ENCODE measurements at regions not wholly inside any gene's neighbourhood (a gene's known extent, or its start where the extent isn't known, plus 50 kb on each side); places are given as distances from the start of the nearest gene placed in this dataset.

GRCh38 chr5:5649641-5650040 is 227.2 kb downstream of the ICE1 start:
- Histone ChIP-seq H3K36me3 (ENCODE audit: control insufficient read depth in 3 of 3, insufficient read depth in 3 of 3, low read length in 3 of 3) (no peaks in the 10 kb centered on the region), H3K9me3 (ENCODE audit: control insufficient read depth in 3 of 3, low read length in 3 of 3) (no peaks in the 10 kb centered on the region)

GRCh38 chr5:5648694-5649093 is 226.2 kb downstream of the ICE1 start:
- no peaks in the 10 kb centered on the region for H3K36me3 ChIP-seq (ENCODE audit: control insufficient read depth in 3 of 3, insufficient read depth in 3 of 3, low read length in 3 of 3)
- H3K9me3 ChIP-seq (ENCODE audit: control insufficient read depth in 3 of 3, low read length in 3 of 3): no peaks in the 10 kb centered on the region
- no peak overlapping the region for H3K9ac ChIP-seq (ENCODE audit: low read depth in 1 of 3, low read length in 3 of 3)
- H3K4me3 ChIP-seq (ENCODE audit: low read length in 3 of 3): no peak overlapping the region
- no peak overlapping the region for H3K27ac ChIP-seq (ENCODE audit: low read depth, low read length)
- no peaks in the 10 kb centered on the region for H3K27me3 ChIP-seq (ENCODE audit: control insufficient read depth in 3 of 3, insufficient read depth in 3 of 3, low read length in 3 of 3)
- H3K4me1 ChIP-seq (ENCODE audit: control insufficient read depth in 3 of 3, insufficient read depth in 3 of 3, low read length in 3 of 3): peaks cover 11 to 24% (median 22%) of the 10 kb centered on the region in 3 donors

More at GRCh38 chr5:5649641-5650040, 227.2 kb downstream of the ICE1 start:
- Histone ChIP-seq H3K27me3 (ENCODE audit: control insufficient read depth in 3 of 3, insufficient read depth in 3 of 3, low read length in 3 of 3) (no peaks in the 10 kb centered on the region), H3K4me1 (ENCODE audit: control insufficient read depth in 3 of 3, insufficient read depth in 3 of 3, low read length in 3 of 3) (peaks cover 2 to 16% (median 13%) of the 10 kb centered on the region in 3 donors), H3K4me3 (ENCODE audit: low read length in 3 of 3) (no peak overlapping the region), H3K9ac (ENCODE audit: low read depth in 1 of 3, low read length in 3 of 3) (no peak overlapping the region), H3K27ac (ENCODE audit: low read depth, low read length) (no peak overlapping the region)

GRCh38 chr5:5645891-5646290 is 223.4 kb downstream of the ICE1 start:
- no peaks in the 10 kb centered on the region for H3K27me3 ChIP-seq (ENCODE audit: control insufficient read depth in 3 of 3, insufficient read depth in 3 of 3, low read length in 3 of 3)
- no peak overlapping the region for H3K27ac ChIP-seq (ENCODE audit: low read depth, low read length)
- H3K4me3 ChIP-seq (ENCODE audit: low read length in 3 of 3): no peak overlapping the region
- H3K9ac ChIP-seq (ENCODE audit: low read depth in 1 of 3, low read length in 3 of 3): no peak overlapping the region
- H3K4me1 ChIP-seq (ENCODE audit: control insufficient read depth in 3 of 3, insufficient read depth in 3 of 3, low read length in 3 of 3): peaks cover 14 to 32% (median 31%) of the 10 kb centered on the region in 3 donors
- no peaks in the 10 kb centered on the region for H3K9me3 ChIP-seq (ENCODE audit: control insufficient read depth in 3 of 3, low read length in 3 of 3)
- no peaks in the 10 kb centered on the region for H3K36me3 ChIP-seq (ENCODE audit: control insufficient read depth in 3 of 3, insufficient read depth in 3 of 3, low read length in 3 of 3)

GRCh38 chr5:5645198-5645597 is 222.7 kb downstream of the ICE1 start:
- no peak overlapping the region for H3K27ac ChIP-seq (ENCODE audit: low read depth, low read length)
- H3K36me3 ChIP-seq (ENCODE audit: control insufficient read depth in 3 of 3, insufficient read depth in 3 of 3, low read length in 3 of 3): no peaks in the 10 kb centered on the region
- no peaks in the 10 kb centered on the region for H3K27me3 ChIP-seq (ENCODE audit: control insufficient read depth in 3 of 3, insufficient read depth in 3 of 3, low read length in 3 of 3)
- H3K4me1 ChIP-seq (ENCODE audit: control insufficient read depth in 3 of 3, insufficient read depth in 3 of 3, low read length in 3 of 3): peaks cover 14 to 34% (median 32%) of the 10 kb centered on the region in 3 donors
- no peak overlapping the region for H3K4me3 ChIP-seq (ENCODE audit: low read length in 3 of 3)
- H3K9ac ChIP-seq (ENCODE audit: low read depth in 1 of 3, low read length in 3 of 3): no peak overlapping the region
- H3K9me3 ChIP-seq (ENCODE audit: control insufficient read depth in 3 of 3, low read length in 3 of 3): no peaks in the 10 kb centered on the region

GRCh38 chr5:5644249-5644648 is 221.8 kb downstream of the ICE1 start:
- Histone ChIP-seq H3K27ac (ENCODE audit: low read depth, low read length) (no peak overlapping the region), H3K27me3 (ENCODE audit: control insufficient read depth in 3 of 3, insufficient read depth in 3 of 3, low read length in 3 of 3) (no peaks in the 10 kb centered on the region), H3K9me3 (ENCODE audit: control insufficient read depth in 3 of 3, low read length in 3 of 3) (no peaks in the 10 kb centered on the region), H3K4me1 (ENCODE audit: control insufficient read depth in 3 of 3, insufficient read depth in 3 of 3, low read length in 3 of 3) (peaks cover 14 to 34% (median 29%) of the 10 kb centered on the region in 3 donors), H3K9ac (ENCODE audit: low read depth in 1 of 3, low read length in 3 of 3) (no peak overlapping the region), H3K36me3 (ENCODE audit: control insufficient read depth in 3 of 3, insufficient read depth in 3 of 3, low read length in 3 of 3) (no peaks in the 10 kb centered on the region), H3K4me3 (ENCODE audit: low read length in 3 of 3) (peak overlapping the region in 1 of 3 donors; percentile 13)

- H3K4me3 ChIP-seq (ENCODE audit: low read length in 3 of 3): no peak overlapping the region
- H3K9ac ChIP-seq (ENCODE audit: low read depth in 1 of 3, low read length in 3 of 3): no peak overlapping the region
- no peak overlapping the region for H3K27ac ChIP-seq (ENCODE audit: low read depth, low read length)
These were observed 221.0 kb downstream of the ICE1 start for GRCh38 chr5:5643481-5643880.

GRCh38 chr5:5638211-5638610 is 215.7 kb downstream of the ICE1 start:
- H3K4me1 ChIP-seq (ENCODE audit: control insufficient read depth in 3 of 3, insufficient read depth in 3 of 3, low read length in 3 of 3): peaks cover 9 to 19% (median 16%) of the 10 kb centered on the region in 3 donors
- no peaks in the 10 kb centered on the region for H3K36me3 ChIP-seq (ENCODE audit: control insufficient read depth in 3 of 3, insufficient read depth in 3 of 3, low read length in 3 of 3)
- H3K27me3 ChIP-seq (ENCODE audit: control insufficient read depth in 3 of 3, insufficient read depth in 3 of 3, low read length in 3 of 3): no peaks in the 10 kb centered on the region
- peak overlapping the region in 1 of 3 donors; percentile 30 for H3K4me3 ChIP-seq (ENCODE audit: low read length in 3 of 3)
- H3K9me3 ChIP-seq (ENCODE audit: control insufficient read depth in 3 of 3, low read length in 3 of 3): no peaks in the 10 kb centered on the region
- H3K27ac ChIP-seq (ENCODE audit: low read depth, low read length): peak overlapping the region; percentile 89
- H3K9ac ChIP-seq (ENCODE audit: low read depth in 1 of 3, low read length in 3 of 3): peak overlapping the region in 1 of 3 donors; percentile 67

More at GRCh38 chr5:5643481-5643880, 221.0 kb downstream of the ICE1 start:
- no peaks in the 10 kb centered on the region for H3K27me3 ChIP-seq (ENCODE audit: control insufficient read depth in 3 of 3, insufficient read depth in 3 of 3, low read length in 3 of 3)
- no peaks in the 10 kb centered on the region for H3K9me3 ChIP-seq (ENCODE audit: control insufficient read depth in 3 of 3, low read length in 3 of 3)
- H3K36me3 ChIP-seq (ENCODE audit: control insufficient read depth in 3 of 3, insufficient read depth in 3 of 3, low read length in 3 of 3): no peaks in the 10 kb centered on the region
- H3K4me1 ChIP-seq (ENCODE audit: control insufficient read depth in 3 of 3, insufficient read depth in 3 of 3, low read length in 3 of 3): peaks cover 14 to 36% (median 32%) of the 10 kb centered on the region in 3 donors

GRCh38 chr5:5637173-5637572 is 214.7 kb downstream of the ICE1 start:
- H3K4me3 ChIP-seq (ENCODE audit: low read length in 3 of 3): no peak overlapping the region
- no peaks in the 10 kb centered on the region for H3K36me3 ChIP-seq (ENCODE audit: control insufficient read depth in 3 of 3, insufficient read depth in 3 of 3, low read length in 3 of 3)
- H3K4me1 ChIP-seq (ENCODE audit: control insufficient read depth in 3 of 3, insufficient read depth in 3 of 3, low read length in 3 of 3): peaks cover 9 to 19% (median 16%) of the 10 kb centered on the region in 3 donors
- no peak overlapping the region for H3K9ac ChIP-seq (ENCODE audit: low read depth in 1 of 3, low read length in 3 of 3)
- no peaks in the 10 kb centered on the region for H3K27me3 ChIP-seq (ENCODE audit: control insufficient read depth in 3 of 3, insufficient read depth in 3 of 3, low read length in 3 of 3)
- no peaks in the 10 kb centered on the region for H3K9me3 ChIP-seq (ENCODE audit: control insufficient read depth in 3 of 3, low read length in 3 of 3)
- H3K27ac ChIP-seq (ENCODE audit: low read depth, low read length): no peak overlapping the region

GRCh38 chr5:5634817-5635216 is 212.3 kb downstream of the ICE1 start:
- Histone ChIP-seq H3K9ac (ENCODE audit: low read depth in 1 of 3, low read length in 3 of 3) (no peak overlapping the region), H3K4me1 (ENCODE audit: control insufficient read depth in 3 of 3, insufficient read depth in 3 of 3, low read length in 3 of 3) (peaks cover 9 to 13% (median 11%) of the 10 kb centered on the region in 3 donors), H3K36me3 (ENCODE audit: control insufficient read depth in 3 of 3, insufficient read depth in 3 of 3, low read length in 3 of 3) (no peaks in the 10 kb centered on the region), H3K9me3 (ENCODE audit: control insufficient read depth in 3 of 3, low read length in 3 of 3) (no peaks in the 10 kb centered on the region), H3K27me3 (ENCODE audit: control insufficient read depth in 3 of 3, insufficient read depth in 3 of 3, low read length in 3 of 3) (no peaks in the 10 kb centered on the region), H3K27ac (ENCODE audit: low read depth, low read length) (no peak overlapping the region), H3K4me3 (ENCODE audit: low read length in 3 of 3) (no peak overlapping the region)

- H3K27ac ChIP-seq (ENCODE audit: low read depth, low read length): no peak overlapping the region
- H3K4me1 ChIP-seq (ENCODE audit: control insufficient read depth in 3 of 3, insufficient read depth in 3 of 3, low read length in 3 of 3): peaks cover 9 to 14% (median 11%) of the 10 kb centered on the region in 3 donors
- no peak overlapping the region for H3K9ac ChIP-seq (ENCODE audit: low read depth in 1 of 3, low read length in 3 of 3)
- H3K36me3 ChIP-seq (ENCODE audit: control insufficient read depth in 3 of 3, insufficient read depth in 3 of 3, low read length in 3 of 3): no peaks in the 10 kb centered on the region
- H3K4me3 ChIP-seq (ENCODE audit: low read length in 3 of 3): no peak overlapping the region
- no peaks in the 10 kb centered on the region for H3K27me3 ChIP-seq (ENCODE audit: control insufficient read depth in 3 of 3, insufficient read depth in 3 of 3, low read length in 3 of 3)
- H3K9me3 ChIP-seq (ENCODE audit: control insufficient read depth in 3 of 3, low read length in 3 of 3): no peaks in the 10 kb centered on the region
These were observed 211.1 kb downstream of the ICE1 start for GRCh38 chr5:5633579-5633978.

Measured in skeletal muscle tissue (tissue), 3 donors.